Gastroesophageal sphincter (tissue), 3 donors: ENCODE measurements at regions not wholly inside any gene's neighbourhood (a gene's known extent, or its start where the extent isn't known, plus 50 kb on each side); places are given as distances from the start of the nearest gene placed in this dataset.

ENCODE experiments used
- POLR2A ChIP-seq, 2 donors: fragments of 450-650 bp; IDR thresholded peaks; one replicate each; pipeline ENCODE4 v1.6.1; 2017; ENCODE audit warnings: antibody characterized with exemption in 2 of 2, mild to moderate bottlenecking in 2 of 2, moderate library complexity in 1 of 2
- POLR2AphosphoS5 ChIP-seq: sonication (generic); formaldehyde crosslinking; IDR thresholded peaks from one replicate; pipeline ENCODE4 v1.6.1; 2017; ENCODE audit warnings: antibody characterized with exemption
- TF ChIP-seq, protein P1 (sequence below), 4 experiments: fragments of 200-600 bp in 2 of 4; fragments of 450-650 bp in 2 of 4; sonication (generic) in 1 of 4; IDR thresholded peaks; one replicate each; pipeline ENCODE4 v1.5.1; 2017 to 2019; ENCODE audit warnings: antibody characterized with exemption in 4 of 4, mild to moderate bottlenecking in 2 of 4, moderate library complexity in 2 of 4

DNA sequence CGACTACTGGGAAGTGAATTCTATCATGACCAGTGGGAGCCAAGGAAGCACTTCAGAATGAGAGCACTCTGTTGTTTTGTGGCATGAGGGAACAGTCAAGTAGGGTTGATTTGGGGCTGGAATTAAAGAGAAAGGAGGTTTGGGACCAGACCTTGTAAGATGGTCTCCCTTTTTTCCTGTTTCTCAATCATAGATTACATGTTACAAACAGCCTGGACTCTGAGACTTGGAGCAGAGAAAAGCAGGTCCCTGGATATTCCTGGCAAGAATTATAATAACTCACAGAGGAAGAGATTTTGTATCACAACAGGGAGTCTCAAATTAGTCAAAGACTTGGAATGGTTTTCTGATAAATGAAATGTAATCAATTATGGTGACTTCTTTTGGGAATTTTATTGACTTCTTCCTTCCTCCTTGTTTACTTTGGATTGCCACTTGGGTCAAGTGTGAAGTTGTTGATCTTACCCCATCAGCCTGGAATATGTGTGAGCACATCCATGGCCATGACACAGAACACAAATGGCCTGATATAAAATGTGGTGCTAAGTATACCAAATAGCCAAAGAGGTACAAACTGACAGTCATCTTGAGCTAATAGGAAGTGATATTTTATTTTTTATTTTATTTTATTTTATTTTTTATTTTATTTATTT is 131.0 kb upstream of the OSMR start:
- TF ChIP-seq, protein P1, sequence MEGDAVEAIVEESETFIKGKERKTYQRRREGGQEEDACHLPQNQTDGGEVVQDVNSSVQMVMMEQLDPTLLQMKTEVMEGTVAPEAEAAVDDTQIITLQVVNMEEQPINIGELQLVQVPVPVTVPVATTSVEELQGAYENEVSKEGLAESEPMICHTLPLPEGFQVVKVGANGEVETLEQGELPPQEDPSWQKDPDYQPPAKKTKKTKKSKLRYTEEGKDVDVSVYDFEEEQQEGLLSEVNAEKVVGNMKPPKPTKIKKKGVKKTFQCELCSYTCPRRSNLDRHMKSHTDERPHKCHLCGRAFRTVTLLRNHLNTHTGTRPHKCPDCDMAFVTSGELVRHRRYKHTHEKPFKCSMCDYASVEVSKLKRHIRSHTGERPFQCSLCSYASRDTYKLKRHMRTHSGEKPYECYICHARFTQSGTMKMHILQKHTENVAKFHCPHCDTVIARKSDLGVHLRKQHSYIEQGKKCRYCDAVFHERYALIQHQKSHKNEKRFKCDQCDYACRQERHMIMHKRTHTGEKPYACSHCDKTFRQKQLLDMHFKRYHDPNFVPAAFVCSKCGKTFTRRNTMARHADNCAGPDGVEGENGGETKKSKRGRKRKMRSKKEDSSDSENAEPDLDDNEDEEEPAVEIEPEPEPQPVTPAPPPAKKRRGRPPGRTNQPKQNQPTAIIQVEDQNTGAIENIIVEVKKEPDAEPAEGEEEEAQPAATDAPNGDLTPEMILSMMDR (IDR thresholded peaks at IDR 0.05): no peak
- TF ChIP-seq POLR2A (IDR thresholded peaks at IDR 0.05) (no peak), POLR2AphosphoS5 (peak; percentile 18)
